ENCODE measurements at regions not wholly inside any gene's neighbourhood (a gene's known extent, or its start where the extent isn't known, plus 50 kb on each side); places are given as distances from the start of the nearest gene placed in this dataset.

DNA sequence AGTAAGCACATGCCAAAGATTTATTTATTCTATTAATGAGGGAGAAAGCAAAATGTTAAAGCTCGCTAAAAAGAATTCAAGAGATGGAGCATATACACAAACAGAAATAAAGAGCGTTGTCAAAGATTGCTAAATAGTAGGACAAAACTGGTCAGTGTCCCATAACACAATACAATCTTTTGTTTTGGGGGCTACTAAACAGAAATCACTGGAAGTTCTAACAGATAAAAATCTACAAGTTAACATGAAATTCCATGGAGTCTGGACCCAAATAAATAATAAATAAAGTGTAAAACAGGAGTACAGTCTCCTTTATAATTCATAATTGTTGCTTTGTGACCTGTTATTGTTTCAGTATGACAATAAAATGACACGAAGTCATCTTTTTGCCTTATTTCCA is 115.2 kb upstream of the CNTNAP4 start:
- H2AFZ ChIP-seq (ENCODE audit: low read length): no peak overlapping the region
- BruUV-seq (replicated peaks): no TSS peak
- H3K4me3 ChIP-seq (ENCODE audit: low read depth, low read length, poor library complexity, severe bottlenecking): no peak overlapping the region
- H3K4me2 ChIP-seq (ENCODE audit: low read length): no peak overlapping the region
- no peaks in the 10 kb centered on the region for H4K20me1 ChIP-seq (ENCODE audit: insufficient read depth, low read length)
- intact Hi-C loops (cut with micrococcal nuclease; ENCODE audit: unreplicated experiment): no loop called here
- ChIA-PET CTCF (ENCODE audit: unreplicated experiment) (no interaction called here), POLR2A (no interaction called here)
- TF ChIP-seq, protein P1, sequence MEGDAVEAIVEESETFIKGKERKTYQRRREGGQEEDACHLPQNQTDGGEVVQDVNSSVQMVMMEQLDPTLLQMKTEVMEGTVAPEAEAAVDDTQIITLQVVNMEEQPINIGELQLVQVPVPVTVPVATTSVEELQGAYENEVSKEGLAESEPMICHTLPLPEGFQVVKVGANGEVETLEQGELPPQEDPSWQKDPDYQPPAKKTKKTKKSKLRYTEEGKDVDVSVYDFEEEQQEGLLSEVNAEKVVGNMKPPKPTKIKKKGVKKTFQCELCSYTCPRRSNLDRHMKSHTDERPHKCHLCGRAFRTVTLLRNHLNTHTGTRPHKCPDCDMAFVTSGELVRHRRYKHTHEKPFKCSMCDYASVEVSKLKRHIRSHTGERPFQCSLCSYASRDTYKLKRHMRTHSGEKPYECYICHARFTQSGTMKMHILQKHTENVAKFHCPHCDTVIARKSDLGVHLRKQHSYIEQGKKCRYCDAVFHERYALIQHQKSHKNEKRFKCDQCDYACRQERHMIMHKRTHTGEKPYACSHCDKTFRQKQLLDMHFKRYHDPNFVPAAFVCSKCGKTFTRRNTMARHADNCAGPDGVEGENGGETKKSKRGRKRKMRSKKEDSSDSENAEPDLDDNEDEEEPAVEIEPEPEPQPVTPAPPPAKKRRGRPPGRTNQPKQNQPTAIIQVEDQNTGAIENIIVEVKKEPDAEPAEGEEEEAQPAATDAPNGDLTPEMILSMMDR (conservative IDR thresholded peaks at IDR 0.05; ENCODE audit: low read length): no peak
- TF ChIP-seq EZH2phosphoT487 (IDR thresholded peaks at IDR 0.05; ENCODE audit: borderline replicate concordance, low read depth, low read length): no peak
- no peaks in the 10 kb centered on the region for H3K36me3 ChIP-seq (ENCODE audit: insufficient read depth, low read length)
- H3K4me1 ChIP-seq (ENCODE audit: insufficient read depth, low read length, poor library complexity, severe bottlenecking): no peaks in the 10 kb centered on the region
- H3K9me3 ChIP-seq (ENCODE audit: low read length): no peaks in the 10 kb centered on the region
- H3K27ac ChIP-seq (ENCODE audit: low read depth, low read length, poor library complexity, severe bottlenecking): no peak overlapping the region
- H3K79me2 ChIP-seq (ENCODE audit: insufficient read depth, low read depth, low read length): no peaks in the 10 kb centered on the region
- H3K9me2 ChIP-seq (ENCODE audit: insufficient read depth, low read length): no peaks in the 10 kb centered on the region
- no peak for DNase-seq (ENCODE audit: low spot score)

- Histone ChIP-seq H3K9me3 (ENCODE audit: low read length) (no peaks in the 10 kb centered on the region), H3K4me3 (ENCODE audit: low read depth, low read length, poor library complexity, severe bottlenecking) (no peak overlapping the region), H3K9me2 (ENCODE audit: insufficient read depth, low read length) (no peaks in the 10 kb centered on the region), H3K4me1 (ENCODE audit: insufficient read depth, low read length, poor library complexity, severe bottlenecking) (no peaks in the 10 kb centered on the region), H3K4me2 (ENCODE audit: low read length) (no peak overlapping the region), H3K36me3 (ENCODE audit: insufficient read depth, low read length) (no peaks in the 10 kb centered on the region), H3K79me2 (ENCODE audit: insufficient read depth, low read depth, low read length) (no peaks in the 10 kb centered on the region), H4K20me1 (ENCODE audit: insufficient read depth, low read length) (no peaks in the 10 kb centered on the region), H3K27ac (ENCODE audit: low read depth, low read length, poor library complexity, severe bottlenecking) (no peak overlapping the region), H2AFZ (ENCODE audit: low read length) (no peak overlapping the region)
- BruUV-seq (replicated peaks): no TSS peak
- intact Hi-C loops (cut with micrococcal nuclease; ENCODE audit: unreplicated experiment): no loop called here
- POLR2A ChIA-PET: no interaction called here
- CTCF ChIA-PET (ENCODE audit: unreplicated experiment): no interaction called here
- DNase-seq (ENCODE audit: low spot score): no peak
- TF ChIP-seq EZH2phosphoT487 (IDR thresholded peaks at IDR 0.05; ENCODE audit: borderline replicate concordance, low read depth, low read length): no peak
- TF ChIP-seq, protein P1 (conservative IDR thresholded peaks at IDR 0.05; ENCODE audit: low read length): no peak
Observed at GRCh38 chr16:76164970-76165558, 112.1 kb upstream of the CNTNAP4 start.

GRCh38 chr16:76175718-76176117 is 101.5 kb upstream of the CNTNAP4 start:
- no TSS peak for BruUV-seq (replicated peaks)
- ChIA-PET CTCF (ENCODE audit: unreplicated experiment) (no interaction called here), POLR2A (no interaction called here)
- no peak for TF ChIP-seq EZH2phosphoT487 (IDR thresholded peaks at IDR 0.05; ENCODE audit: borderline replicate concordance, low read depth, low read length)
- TF ChIP-seq, protein P1 (conservative IDR thresholded peaks at IDR 0.05; ENCODE audit: low read length): no peak
- H3K27ac ChIP-seq (ENCODE audit: low read depth, low read length, poor library complexity, severe bottlenecking): no peak overlapping the region
- intact Hi-C loops (cut with micrococcal nuclease; ENCODE audit: unreplicated experiment): no loop called here
- H3K9me2 ChIP-seq (ENCODE audit: insufficient read depth, low read length): no peaks in the 10 kb centered on the region
- no peaks in the 10 kb centered on the region for H4K20me1 ChIP-seq (ENCODE audit: insufficient read depth, low read length)
- H3K9me3 ChIP-seq (ENCODE audit: low read length): no peaks in the 10 kb centered on the region
- H3K36me3 ChIP-seq (ENCODE audit: insufficient read depth, low read length): no peaks in the 10 kb centered on the region
- H3K4me2 ChIP-seq (ENCODE audit: low read length): no peak overlapping the region
- DNase-seq (ENCODE audit: low spot score): no peak
- no peak overlapping the region for H3K4me3 ChIP-seq (ENCODE audit: low read depth, low read length, poor library complexity, severe bottlenecking)
- H2AFZ ChIP-seq (ENCODE audit: low read length): no peak overlapping the region
- H3K79me2 ChIP-seq (ENCODE audit: insufficient read depth, low read depth, low read length): no peaks in the 10 kb centered on the region
- H3K4me1 ChIP-seq (ENCODE audit: insufficient read depth, low read length, poor library complexity, severe bottlenecking): no peaks in the 10 kb centered on the region
